HL-60 (cell line): ENCODE measurements at regions not wholly inside any gene's neighbourhood (a gene's known extent, or its start where the extent isn't known, plus 50 kb on each side); places are given as distances from the start of the nearest gene placed in this dataset.

Source experiments
- DNase-seq, 2 experiments: peaks; one replicate each; pipeline ENCODE4 v3.0.0-alpha.2; 2010 to 2020; ENCODE audit warnings: low read depth in 1 of 2, low spot score in 1 of 2
- H3K27ac ChIP-seq: fragments of 250-450 bp; sonication (Bioruptor Pico); replicated peaks from 2 replicates; pipeline ENCODE4 v1.5.1; 2020; ENCODE audit warnings: mild to moderate bottlenecking, moderate library complexity
- H3K27me3 ChIP-seq: fragments of 250-450 bp; sonication (Bioruptor Pico); 2 replicates; pipeline ENCODE4 v1.5.1; 2021; ENCODE audit warnings: mild to moderate bottlenecking, moderate library complexity; ENCODE audit not compliant: insufficient read depth, poor library complexity, severe bottlenecking
- H3K4me3 ChIP-seq: replicated peaks from 2 replicates; pipeline ENCODE4 v1.5.1; 2011; ENCODE audit warnings: mild to moderate bottlenecking, control low read depth, low read length; ENCODE audit not compliant: insufficient read depth
- GABPA ChIP-seq: IDR thresholded peaks from 2 replicates; pipeline ENCODE4 v1.6.1; 2012; ENCODE audit warnings: low read depth
- POLR2AphosphoS5 ChIP-seq: IDR thresholded peaks from 2 replicates; pipeline ENCODE4 v1.6.1; 2012; ENCODE audit warnings: low read depth
- SPI1 ChIP-seq: IDR thresholded peaks from 2 replicates; pipeline ENCODE4 v1.6.1; 2012; ENCODE audit warnings: low read depth, mild to moderate bottlenecking, borderline replicate concordance
- TF ChIP-seq, protein P1 (sequence below): IDR thresholded peaks from one replicate; pipeline ENCODE4 v1.5.1; 2011; ENCODE audit warnings: low read length, control low read depth, inconsistent platforms; ENCODE audit not compliant: insufficient read depth
- TF ChIP-seq, protein P2 (sequence below): IDR thresholded peaks from 2 replicates; pipeline ENCODE4 v1.6.1; 2012; ENCODE audit warnings: low read depth; ENCODE audit not compliant: insufficient replicate concordance

GRCh38 chr1:215479567-215479966 lies 87.5 kb upstream of the KCTD3 start:
- Histone ChIP-seq H3K27me3 (no peaks in the 10 kb centered on the region), H3K4me3 (no peak overlapping the region), H3K27ac (no peak overlapping the region)
- DNase-seq, result peak; percentile 7 to 12
- TF ChIP-seq SPI1, result peak; percentile 69
- no peak for TF ChIP-seq GABPA
- no peak for TF ChIP-seq POLR2AphosphoS5
- TF ChIP-seq, protein P1, sequence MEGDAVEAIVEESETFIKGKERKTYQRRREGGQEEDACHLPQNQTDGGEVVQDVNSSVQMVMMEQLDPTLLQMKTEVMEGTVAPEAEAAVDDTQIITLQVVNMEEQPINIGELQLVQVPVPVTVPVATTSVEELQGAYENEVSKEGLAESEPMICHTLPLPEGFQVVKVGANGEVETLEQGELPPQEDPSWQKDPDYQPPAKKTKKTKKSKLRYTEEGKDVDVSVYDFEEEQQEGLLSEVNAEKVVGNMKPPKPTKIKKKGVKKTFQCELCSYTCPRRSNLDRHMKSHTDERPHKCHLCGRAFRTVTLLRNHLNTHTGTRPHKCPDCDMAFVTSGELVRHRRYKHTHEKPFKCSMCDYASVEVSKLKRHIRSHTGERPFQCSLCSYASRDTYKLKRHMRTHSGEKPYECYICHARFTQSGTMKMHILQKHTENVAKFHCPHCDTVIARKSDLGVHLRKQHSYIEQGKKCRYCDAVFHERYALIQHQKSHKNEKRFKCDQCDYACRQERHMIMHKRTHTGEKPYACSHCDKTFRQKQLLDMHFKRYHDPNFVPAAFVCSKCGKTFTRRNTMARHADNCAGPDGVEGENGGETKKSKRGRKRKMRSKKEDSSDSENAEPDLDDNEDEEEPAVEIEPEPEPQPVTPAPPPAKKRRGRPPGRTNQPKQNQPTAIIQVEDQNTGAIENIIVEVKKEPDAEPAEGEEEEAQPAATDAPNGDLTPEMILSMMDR, result no peak

- no peak overlapping the region for H3K27ac ChIP-seq
- no peak overlapping the region for H3K4me3 ChIP-seq
- no peak for DNase-seq
- peaks cover 3% of the 10 kb centered on the region for H3K27me3 ChIP-seq
- TF ChIP-seq, protein P2, sequence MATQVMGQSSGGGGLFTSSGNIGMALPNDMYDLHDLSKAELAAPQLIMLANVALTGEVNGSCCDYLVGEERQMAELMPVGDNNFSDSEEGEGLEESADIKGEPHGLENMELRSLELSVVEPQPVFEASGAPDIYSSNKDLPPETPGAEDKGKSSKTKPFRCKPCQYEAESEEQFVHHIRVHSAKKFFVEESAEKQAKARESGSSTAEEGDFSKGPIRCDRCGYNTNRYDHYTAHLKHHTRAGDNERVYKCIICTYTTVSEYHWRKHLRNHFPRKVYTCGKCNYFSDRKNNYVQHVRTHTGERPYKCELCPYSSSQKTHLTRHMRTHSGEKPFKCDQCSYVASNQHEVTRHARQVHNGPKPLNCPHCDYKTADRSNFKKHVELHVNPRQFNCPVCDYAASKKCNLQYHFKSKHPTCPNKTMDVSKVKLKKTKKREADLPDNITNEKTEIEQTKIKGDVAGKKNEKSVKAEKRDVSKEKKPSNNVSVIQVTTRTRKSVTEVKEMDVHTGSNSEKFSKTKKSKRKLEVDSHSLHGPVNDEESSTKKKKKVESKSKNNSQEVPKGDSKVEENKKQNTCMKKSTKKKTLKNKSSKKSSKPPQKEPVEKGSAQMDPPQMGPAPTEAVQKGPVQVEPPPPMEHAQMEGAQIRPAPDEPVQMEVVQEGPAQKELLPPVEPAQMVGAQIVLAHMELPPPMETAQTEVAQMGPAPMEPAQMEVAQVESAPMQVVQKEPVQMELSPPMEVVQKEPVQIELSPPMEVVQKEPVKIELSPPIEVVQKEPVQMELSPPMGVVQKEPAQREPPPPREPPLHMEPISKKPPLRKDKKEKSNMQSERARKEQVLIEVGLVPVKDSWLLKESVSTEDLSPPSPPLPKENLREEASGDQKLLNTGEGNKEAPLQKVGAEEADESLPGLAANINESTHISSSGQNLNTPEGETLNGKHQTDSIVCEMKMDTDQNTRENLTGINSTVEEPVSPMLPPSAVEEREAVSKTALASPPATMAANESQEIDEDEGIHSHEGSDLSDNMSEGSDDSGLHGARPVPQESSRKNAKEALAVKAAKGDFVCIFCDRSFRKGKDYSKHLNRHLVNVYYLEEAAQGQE, result no peak
- TF ChIP-seq, protein P1, result no peak
- TF ChIP-seq POLR2AphosphoS5 (no peak), SPI1 (no peak), GABPA (no peak)
These were observed 85.0 kb upstream of the KCTD3 start for GRCh38 chr1:215482079-215482478.

DNA sequence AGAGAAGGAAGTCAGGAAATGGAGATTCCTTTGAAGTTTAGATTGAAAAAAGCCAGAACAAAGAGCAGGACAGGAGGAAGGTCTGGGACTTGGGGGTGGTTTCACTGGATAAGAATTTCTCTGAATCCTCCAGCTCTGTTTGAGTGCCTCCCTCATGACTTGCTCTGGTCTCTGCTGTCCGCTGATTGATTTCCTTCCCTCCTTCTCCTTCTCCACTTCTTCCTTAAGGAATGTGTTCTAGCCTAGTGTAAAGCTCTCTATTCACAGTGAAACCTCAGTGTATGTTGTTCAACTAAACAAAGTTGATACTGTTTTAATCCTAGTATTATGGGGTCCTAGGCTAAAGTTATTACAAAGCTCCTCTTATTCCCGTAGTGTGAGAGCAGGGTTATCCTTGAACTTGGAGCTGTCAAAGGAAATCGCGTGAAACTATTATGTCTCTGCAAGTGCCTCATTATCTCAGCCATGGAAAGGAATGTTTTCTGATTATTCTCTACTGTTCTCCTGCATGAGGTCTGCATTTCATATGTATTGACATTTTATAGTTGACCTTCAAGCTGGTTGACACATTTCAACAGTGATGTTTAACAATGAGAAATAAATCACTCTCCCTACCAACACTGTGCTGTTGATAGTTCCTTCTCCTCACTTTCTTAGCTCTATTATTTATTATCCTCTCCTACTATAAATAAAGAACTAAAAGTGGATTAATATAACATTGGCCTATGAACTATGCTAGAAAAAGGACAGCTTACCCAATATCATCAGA lies 82.7 kb upstream of the KCTD3 start:
- H3K27me3 ChIP-seq, result peaks cover 3% of the 10 kb centered on the region

More for the DNA sequence above, 82.7 kb upstream of the KCTD3 start:
- DNase-seq, result no peak
- Histone ChIP-seq H3K4me3 (no peak overlapping the region), H3K27ac (no peak overlapping the region)
- TF ChIP-seq, protein P1, result no peak
- TF ChIP-seq, protein P2, result no peak
- no peak for TF ChIP-seq POLR2AphosphoS5
- no peak for TF ChIP-seq GABPA
- no peak for TF ChIP-seq SPI1
